ENCODE measurements at regions not wholly inside any gene's neighbourhood (a gene's known extent, or its start where the extent isn't known, plus 50 kb on each side); places are given as distances from the start of the nearest gene placed in this dataset.

DNA sequence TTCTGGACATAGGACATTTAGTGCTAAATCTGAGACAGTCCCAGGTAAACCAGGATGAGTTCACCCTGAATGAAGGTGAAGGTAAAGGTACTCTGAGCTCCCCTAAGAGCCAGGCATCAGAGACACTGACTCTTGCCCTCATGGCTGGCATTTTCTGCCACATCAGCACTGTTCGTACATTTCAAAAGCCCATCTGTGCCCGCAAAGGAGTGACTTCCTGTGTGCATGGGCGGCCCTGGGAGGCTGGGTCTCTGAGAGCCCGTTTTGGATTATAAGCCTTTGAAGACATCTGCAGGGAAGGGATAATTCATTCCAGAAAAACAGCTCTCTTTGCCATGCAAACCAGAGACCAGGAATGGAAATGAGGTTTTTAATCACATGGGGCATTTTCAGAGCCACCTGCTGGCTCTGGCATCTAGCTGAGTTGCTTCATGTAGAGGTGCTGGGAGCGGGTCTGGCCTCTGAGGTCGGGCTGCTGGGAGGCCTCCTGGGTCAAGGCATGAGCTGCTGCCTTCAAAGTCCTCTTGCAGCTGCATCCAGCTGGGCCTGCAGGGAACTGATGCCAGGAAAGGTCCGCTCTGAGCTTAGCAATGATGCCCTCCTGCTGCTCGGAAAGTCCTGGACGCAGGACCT lies 348.3 kb downstream of the DHX35 start:
- DNase-seq: no peak
- intact Hi-C loops (cut with DNase I): no loop called here
- no peaks in the 10 kb centered on the region for H3K36me3 ChIP-seq
- TF ChIP-seq POLR2AphosphoS5 (IDR thresholded peaks at IDR 0.05) (no peak), EP300 (IDR thresholded peaks at IDR 0.05) (no peak), POLR2A (IDR thresholded peaks at IDR 0.05) (no peak)
- TF ChIP-seq, protein P1, sequence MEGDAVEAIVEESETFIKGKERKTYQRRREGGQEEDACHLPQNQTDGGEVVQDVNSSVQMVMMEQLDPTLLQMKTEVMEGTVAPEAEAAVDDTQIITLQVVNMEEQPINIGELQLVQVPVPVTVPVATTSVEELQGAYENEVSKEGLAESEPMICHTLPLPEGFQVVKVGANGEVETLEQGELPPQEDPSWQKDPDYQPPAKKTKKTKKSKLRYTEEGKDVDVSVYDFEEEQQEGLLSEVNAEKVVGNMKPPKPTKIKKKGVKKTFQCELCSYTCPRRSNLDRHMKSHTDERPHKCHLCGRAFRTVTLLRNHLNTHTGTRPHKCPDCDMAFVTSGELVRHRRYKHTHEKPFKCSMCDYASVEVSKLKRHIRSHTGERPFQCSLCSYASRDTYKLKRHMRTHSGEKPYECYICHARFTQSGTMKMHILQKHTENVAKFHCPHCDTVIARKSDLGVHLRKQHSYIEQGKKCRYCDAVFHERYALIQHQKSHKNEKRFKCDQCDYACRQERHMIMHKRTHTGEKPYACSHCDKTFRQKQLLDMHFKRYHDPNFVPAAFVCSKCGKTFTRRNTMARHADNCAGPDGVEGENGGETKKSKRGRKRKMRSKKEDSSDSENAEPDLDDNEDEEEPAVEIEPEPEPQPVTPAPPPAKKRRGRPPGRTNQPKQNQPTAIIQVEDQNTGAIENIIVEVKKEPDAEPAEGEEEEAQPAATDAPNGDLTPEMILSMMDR (IDR thresholded peaks at IDR 0.05): no peak
- WGBS, 2 donors: 61 to 64% methylated on average over 9 of the region's 9 CpGs
- peaks cover 0 to 4% (median 0%) of the 10 kb centered on the region in 4 donors for H3K9me3 ChIP-seq
- no peak overlapping the region for H3K27ac ChIP-seq
- H3K27me3 ChIP-seq: no peaks in the 10 kb centered on the region
- H3K4me1 ChIP-seq: peaks cover 0 to 9% (median 2%) of the 10 kb centered on the region in 4 donors
- no peak overlapping the region for H3K4me3 ChIP-seq

- Histone ChIP-seq H3K27ac (no peak overlapping the region), H3K27me3 (no peaks in the 10 kb centered on the region), H3K36me3 (no peaks in the 10 kb centered on the region), H3K4me3 (no peak overlapping the region), H3K9me3 (peaks cover 0 to 4% (median 0%) of the 10 kb centered on the region in 4 donors), H3K4me1 (peaks cover 0 to 9% (median 2%) of the 10 kb centered on the region in 4 donors)
- TF ChIP-seq POLR2AphosphoS5 (IDR thresholded peaks at IDR 0.05): no peak
- TF ChIP-seq, protein P1 (IDR thresholded peaks at IDR 0.05): no peak
- TF ChIP-seq POLR2A (IDR thresholded peaks at IDR 0.05): no peak
- no peak for TF ChIP-seq EP300 (IDR thresholded peaks at IDR 0.05)
- intact Hi-C loops (cut with DNase I): no loop called here
- no peak for DNase-seq
These were observed 347.3 kb downstream of the DHX35 start for GRCh38 chr20:39309458-39309857.

DNA sequence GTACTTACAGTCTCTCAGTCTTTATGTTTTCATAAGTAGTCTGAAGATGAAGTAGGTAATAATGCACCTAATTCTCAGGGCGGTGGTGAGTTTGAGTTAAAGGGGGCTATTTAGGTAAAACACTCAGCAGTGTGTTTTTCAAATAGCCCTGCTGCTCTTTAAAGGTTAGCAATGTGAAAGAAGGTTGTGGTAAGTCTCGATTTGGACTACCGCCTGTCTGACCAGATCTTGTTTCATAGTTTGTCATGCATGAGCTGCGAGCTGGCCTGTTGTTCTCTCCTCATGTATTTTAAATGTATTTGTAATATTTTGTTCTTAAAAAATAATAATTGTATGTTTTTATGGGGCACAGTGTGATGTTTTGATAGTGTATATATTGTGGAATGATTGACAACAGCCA lies 340.2 kb downstream of the DHX35 start:
- Histone ChIP-seq H3K27me3 (no peaks in the 10 kb centered on the region), H3K4me3 (no peak overlapping the region), H3K9me3 (no peaks in the 10 kb centered on the region), H3K36me3 (no peaks in the 10 kb centered on the region), H3K4me1 (peaks cover 0 to 9% (median 0%) of the 10 kb centered on the region in 4 donors), H3K27ac (no peak overlapping the region)
- DNase-seq: no peak
- intact Hi-C loops (cut with DNase I): no loop called here
- WGBS, 2 donors: 84 to 86% methylated on average over 4 of the region's 4 CpGs
- TF ChIP-seq, protein P1 (IDR thresholded peaks at IDR 0.05): no peak
- TF ChIP-seq POLR2AphosphoS5 (IDR thresholded peaks at IDR 0.05) (no peak), EP300 (IDR thresholded peaks at IDR 0.05) (no peak), POLR2A (IDR thresholded peaks at IDR 0.05) (no peak)

DNA sequence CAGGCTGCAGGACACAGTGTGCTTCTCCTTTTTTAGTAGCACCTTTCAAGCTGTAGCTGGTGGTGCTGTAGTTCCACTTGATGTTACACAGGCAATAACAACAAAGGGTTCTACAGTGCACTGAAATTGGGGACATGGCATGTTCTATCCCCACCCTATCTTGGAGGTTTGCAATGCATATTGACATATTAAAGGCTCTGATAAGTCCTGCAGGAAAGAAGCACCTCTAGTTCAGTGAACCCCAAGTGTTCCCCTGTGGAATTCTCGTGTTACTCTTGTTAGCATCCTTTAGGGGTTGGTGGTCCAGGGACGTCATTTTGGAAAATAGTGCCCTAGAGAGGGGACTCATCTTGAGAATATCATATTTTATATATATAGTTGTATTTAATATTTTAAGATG lies 337.6 kb downstream of the DHX35 start:
- H3K4me3 ChIP-seq: no peak overlapping the region
- H3K4me1 ChIP-seq: peaks cover 0 to 9% (median 0%) of the 10 kb centered on the region in 4 donors
- TF ChIP-seq POLR2AphosphoS5 (IDR thresholded peaks at IDR 0.05) (no peak), EP300 (IDR thresholded peaks at IDR 0.05) (no peak), POLR2A (IDR thresholded peaks at IDR 0.05) (no peak)
- TF ChIP-seq, protein P1 (IDR thresholded peaks at IDR 0.05): no peak
- 72 to 84% methylated on average over 2 of the region's 2 CpGs for WGBS, 2 donors
- DNase-seq: no peak
- H3K27me3 ChIP-seq: no peaks in the 10 kb centered on the region
- no peaks in the 10 kb centered on the region for H3K36me3 ChIP-seq
- no peaks in the 10 kb centered on the region for H3K9me3 ChIP-seq
- H3K27ac ChIP-seq: no peak overlapping the region
- intact Hi-C loops (cut with DNase I): no loop called here

All from sigmoid colon (tissue), 6 donors.